ENCODE measurements at regions not wholly inside any gene's neighbourhood (a gene's known extent, or its start where the extent isn't known, plus 50 kb on each side); places are given as distances from the start of the nearest gene placed in this dataset.

- in situ Hi-C loops (cut with MboI): no loop called here
- intact Hi-C loops (cut with micrococcal nuclease; ENCODE audit: unreplicated experiment): no loop called here
- no peak for FAIRE-seq
These were observed 61.3 kb upstream of the ANO1 start for GRCh38 chr11:70016666-70017367.

More at GRCh38 chr11:70016666-70017367, 61.3 kb upstream of the ANO1 start:
- ChIA-PET CTCF (no interaction called here), POLR2A (no interaction called here), SMC1A (ENCODE audit: uncharacterized antibody, unreplicated experiment) (no interaction called here), RAD21 (ENCODE audit: unreplicated experiment) (no interaction called here)
- H3K27ac ChIP-seq (ENCODE audit: control insufficient read depth, insufficient read depth): no peak overlapping the region
- H3K4me3 ChIP-seq: no peak overlapping the region
- H3K36me3 ChIP-seq (ENCODE audit: control insufficient read depth in 2 of 2, insufficient read depth in 2 of 2, low read length in 1 of 2): no peaks in the 10 kb centered on the region
- no peaks in the 10 kb centered on the region for H3K9me3 ChIP-seq (replicated peaks; ENCODE audit: control insufficient read depth, insufficient read depth, low read length)
- H3K79me2 ChIP-seq (ENCODE audit: control insufficient read depth, insufficient read depth, low read length): no peaks in the 10 kb centered on the region
- DNase-seq (ENCODE audit: low read depth, low spot score) (no peak), ATAC-seq (no peak)
- H3K9ac ChIP-seq (ENCODE audit: control insufficient read depth, insufficient read depth, low read length): no peak overlapping the region
- WGBS (ENCODE audit: insufficient coverage, insufficient replicate concordance, low lambda C conversion rate, missing lambda C conversion rate): 8% methylated on average over 14 of the region's 14 CpGs
- H4K20me1 ChIP-seq (ENCODE audit: control insufficient read depth, insufficient read depth): no peaks in the 10 kb centered on the region
- H3K4me1 ChIP-seq (ENCODE audit: control insufficient read depth, insufficient read depth, low read length): no peaks in the 10 kb centered on the region
- no peak overlapping the region for H2AFZ ChIP-seq (ENCODE audit: control insufficient read depth, low read depth, low read length)
- no TSS peak for BruUV-seq (replicated peaks)
- no peak overlapping the region for H3K4me2 ChIP-seq (ENCODE audit: control insufficient read depth, insufficient read depth)
- H3K27me3 ChIP-seq (replicated peaks in 1 of 2; ENCODE audit: control insufficient read depth in 2 of 2, insufficient read depth in 2 of 2, low read length in 1 of 2): no peaks in the 10 kb centered on the region; a peak in 1 of 4 replicates
- TF ChIP-seq ZZZ3 (IDR thresholded peaks at IDR 0.05; ENCODE audit: control insufficient read depth, insufficient read length, low read depth) (no peak), SREBF2 (IDR thresholded peaks at IDR 0.05; ENCODE audit: low read length) (no peak), MEF2A (IDR thresholded peaks at IDR 0.05; ENCODE audit: insufficient read depth, low read depth, low read length) (no peak), NFYA (IDR thresholded peaks at IDR 0.05; ENCODE audit: borderline replicate concordance, low read depth, low read length) (no peak), RAD21 (IDR thresholded peaks at IDR 0.05; ENCODE audit: insufficient read depth, low read depth, low read length) (no peak), ZBTB40 (IDR thresholded peaks at IDR 0.05; ENCODE audit: borderline replicate concordance) (no peak), ZNF384 (IDR thresholded peaks at IDR 0.05; ENCODE audit: borderline replicate concordance, low read depth, low read length) (no peak), CBX3 (IDR thresholded peaks at IDR 0.05; ENCODE audit: borderline replicate concordance, low read depth) (no peak), CEBPB (IDR thresholded peaks at IDR 0.05; ENCODE audit: borderline replicate concordance in 1 of 2, low read depth in 2 of 2, low read length in 2 of 2) (no peak), TCF3 (IDR thresholded peaks at IDR 0.05; ENCODE audit: borderline replicate concordance, insufficient read depth, low read depth, low read length) (no peak), BRCA1 (IDR thresholded peaks at IDR 0.05; ENCODE audit: low read depth, low read length) (no peak), NFXL1 (IDR thresholded peaks at IDR 0.05; ENCODE audit: borderline replicate concordance) (no peak), ASH2L (IDR thresholded peaks at IDR 0.05; ENCODE audit: borderline replicate concordance, low read depth) (no peak)
- TF ChIP-seq, protein P1, sequence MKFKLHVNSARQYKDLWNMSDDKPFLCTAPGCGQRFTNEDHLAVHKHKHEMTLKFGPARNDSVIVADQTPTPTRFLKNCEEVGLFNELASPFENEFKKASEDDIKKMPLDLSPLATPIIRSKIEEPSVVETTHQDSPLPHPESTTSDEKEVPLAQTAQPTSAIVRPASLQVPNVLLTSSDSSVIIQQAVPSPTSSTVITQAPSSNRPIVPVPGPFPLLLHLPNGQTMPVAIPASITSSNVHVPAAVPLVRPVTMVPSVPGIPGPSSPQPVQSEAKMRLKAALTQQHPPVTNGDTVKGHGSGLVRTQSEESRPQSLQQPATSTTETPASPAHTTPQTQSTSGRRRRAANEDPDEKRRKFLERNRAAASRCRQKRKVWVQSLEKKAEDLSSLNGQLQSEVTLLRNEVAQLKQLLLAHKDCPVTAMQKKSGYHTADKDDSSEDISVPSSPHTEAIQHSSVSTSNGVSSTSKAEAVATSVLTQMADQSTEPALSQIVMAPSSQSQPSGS (IDR thresholded peaks at IDR 0.05; ENCODE audit: low read length): no peak

Data from GM12878 (cell line).